ENCODE measurements at regions not wholly inside any gene's neighbourhood (a gene's known extent, or its start where the extent isn't known, plus 50 kb on each side); places are given as distances from the start of the nearest gene placed in this dataset.

GRCh38 chr3:104820959-104821358, 545.8 kb upstream of the ALCAM start:
- H3K4me3 ChIP-seq (ENCODE audit: low read depth, low read length), result no peak overlapping the region
- TF ChIP-seq CTCF (IDR thresholded peaks at IDR 0.05; ENCODE audit: low read depth, low read length) (no peak), MAX (IDR thresholded peaks at IDR 0.05; ENCODE audit: low read depth, low read length) (no peak), MYC (IDR thresholded peaks at IDR 0.05; ENCODE audit: low read depth, low read length) (no peak), POLR2A (IDR thresholded peaks at IDR 0.05; ENCODE audit: extremely low read depth, insufficient read length) (no peak)
- DNase-seq (ENCODE audit: low read depth), result no peak

DNA sequence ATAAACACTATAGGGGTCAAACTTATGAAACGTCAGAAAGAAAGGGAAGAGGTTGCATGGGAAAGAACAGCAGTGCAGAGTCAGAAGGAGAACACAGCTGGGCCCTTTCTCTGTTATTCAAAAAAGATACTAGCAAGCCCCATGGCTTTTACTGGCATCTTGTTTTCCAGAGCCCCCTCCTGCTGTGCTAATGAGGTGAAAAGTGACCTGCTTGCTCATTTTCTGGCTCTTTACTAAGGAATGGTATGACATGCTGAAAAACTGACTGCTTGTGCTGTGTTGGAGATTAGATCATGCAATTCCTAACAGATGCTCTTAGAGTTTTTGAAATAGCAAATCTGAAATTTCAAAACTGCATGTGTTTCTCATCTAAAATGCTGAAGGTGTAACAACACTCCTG, 541.6 kb upstream of the ALCAM start:
- DNase-seq (ENCODE audit: low read depth), result no peak
- no peak for TF ChIP-seq MAX (IDR thresholded peaks at IDR 0.05; ENCODE audit: low read depth, low read length)
- TF ChIP-seq MYC (IDR thresholded peaks at IDR 0.05; ENCODE audit: low read depth, low read length), result no peak
- no peak for TF ChIP-seq POLR2A (IDR thresholded peaks at IDR 0.05; ENCODE audit: extremely low read depth, insufficient read length)
- TF ChIP-seq CTCF (IDR thresholded peaks at IDR 0.05; ENCODE audit: low read depth, low read length), result no peak
- no peak overlapping the region for H3K4me3 ChIP-seq (ENCODE audit: low read depth, low read length)

DNA sequence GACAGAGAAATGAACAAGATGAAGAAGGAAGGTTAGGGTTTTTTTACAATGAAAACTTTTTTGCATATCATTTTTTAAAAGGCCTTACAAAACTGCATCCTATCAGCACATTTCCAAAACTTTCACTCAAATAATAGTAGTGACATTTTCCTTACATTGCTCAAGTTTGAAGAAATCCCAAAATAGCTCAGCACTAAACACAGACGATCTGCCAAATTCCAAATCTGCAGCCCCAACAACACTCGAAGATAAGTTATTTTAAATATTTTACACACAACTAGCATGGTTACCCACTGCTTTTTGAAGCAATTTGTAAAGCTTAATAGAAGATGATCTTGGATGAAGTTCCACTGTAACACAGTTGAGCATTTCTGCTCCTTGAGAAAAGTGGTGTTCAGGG, 535.6 kb upstream of the ALCAM start:
- TF ChIP-seq MYC (IDR thresholded peaks at IDR 0.05; ENCODE audit: low read depth, low read length) (no peak), POLR2A (IDR thresholded peaks at IDR 0.05; ENCODE audit: extremely low read depth, insufficient read length) (no peak), MAX (IDR thresholded peaks at IDR 0.05; ENCODE audit: low read depth, low read length) (no peak), CTCF (IDR thresholded peaks at IDR 0.05; ENCODE audit: low read depth, low read length) (no peak)
- no peak overlapping the region for H3K4me3 ChIP-seq (ENCODE audit: low read depth, low read length)
- DNase-seq (ENCODE audit: low read depth), result no peak

GRCh38 chr3:104832530-104832929, 534.2 kb upstream of the ALCAM start:
- TF ChIP-seq POLR2A (IDR thresholded peaks at IDR 0.05; ENCODE audit: extremely low read depth, insufficient read length) (no peak), MYC (IDR thresholded peaks at IDR 0.05; ENCODE audit: low read depth, low read length) (no peak), MAX (IDR thresholded peaks at IDR 0.05; ENCODE audit: low read depth, low read length) (no peak), CTCF (IDR thresholded peaks at IDR 0.05; ENCODE audit: low read depth, low read length) (no peak)
- no peak for DNase-seq (ENCODE audit: low read depth)
- no peak overlapping the region for H3K4me3 ChIP-seq (ENCODE audit: low read depth, low read length)

GRCh38 chr3:104835376-104835775, 531.3 kb upstream of the ALCAM start:
- no peak for DNase-seq (ENCODE audit: low read depth)
- TF ChIP-seq POLR2A (IDR thresholded peaks at IDR 0.05; ENCODE audit: extremely low read depth, insufficient read length), result no peak
- TF ChIP-seq CTCF (IDR thresholded peaks at IDR 0.05; ENCODE audit: low read depth, low read length), result no peak
- TF ChIP-seq MYC (IDR thresholded peaks at IDR 0.05; ENCODE audit: low read depth, low read length), result no peak
- TF ChIP-seq MAX (IDR thresholded peaks at IDR 0.05; ENCODE audit: low read depth, low read length), result no peak

DNA sequence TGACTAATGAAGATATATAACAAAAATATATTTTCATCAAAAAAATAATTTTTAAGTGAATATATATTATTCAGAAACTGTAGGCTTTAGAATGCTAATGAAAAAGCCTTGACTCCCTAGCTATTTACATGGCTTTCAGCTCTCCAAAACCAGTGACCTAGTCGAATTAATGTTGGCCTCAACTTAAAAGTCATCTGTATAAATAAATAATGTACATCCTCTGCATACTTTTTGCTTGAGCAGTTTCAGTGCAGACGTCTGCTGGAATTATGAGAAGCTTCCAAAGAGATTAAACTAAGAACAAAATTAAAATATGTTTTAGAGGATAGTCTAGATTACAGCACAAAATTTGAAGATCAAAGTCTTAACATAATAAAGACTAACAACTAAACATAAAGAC, 520.4 kb upstream of the ALCAM start:
- TF ChIP-seq MYC (IDR thresholded peaks at IDR 0.05; ENCODE audit: low read depth, low read length), result no peak
- no peak for TF ChIP-seq POLR2A (IDR thresholded peaks at IDR 0.05; ENCODE audit: extremely low read depth, insufficient read length)
- no peak for TF ChIP-seq MAX (IDR thresholded peaks at IDR 0.05; ENCODE audit: low read depth, low read length)
- no peak for TF ChIP-seq CTCF (IDR thresholded peaks at IDR 0.05; ENCODE audit: low read depth, low read length)
- H3K4me3 ChIP-seq (ENCODE audit: low read depth, low read length), result no peak overlapping the region
- DNase-seq (ENCODE audit: low read depth), result no peak

More at GRCh38 chr3:104835376-104835775, 531.3 kb upstream of the ALCAM start:
- no peak overlapping the region for H3K4me3 ChIP-seq (ENCODE audit: low read depth, low read length)

All from NB4 (cell line).